Left lung (tissue), 4 donors: ENCODE measurements at regions not wholly inside any gene's neighbourhood (a gene's known extent, or its start where the extent isn't known, plus 50 kb on each side); places are given as distances from the start of the nearest gene placed in this dataset.

ENCODE experiments used
- ATAC-seq: fragments of 200-7000 bp; cut with Tn5 transposase; one replicate; pipeline ENCODE4 v1.9.1; 2020; ENCODE audit warnings: moderate library complexity
- DNase-seq, 4 donors: peaks; one replicate each; pipeline ENCODE4 v3.0.0-alpha.2; 2013 to 2020
- H3K27ac ChIP-seq, 2 donors: fragments of 200-600 bp; sonication (generic) in 1 of 2; one replicate each; pipeline versions ENCODE4 v1.5.0 to v1.8.0; 2020 to 2021
- H3K27me3 ChIP-seq, 2 donors: fragments of 200-600 bp; sonication (generic) in 1 of 2; one replicate each; pipeline versions ENCODE4 v1.5.0 to v1.8.0; 2020 to 2021
- H3K36me3 ChIP-seq, 2 donors: fragments of 200-600 bp; sonication (generic) in 1 of 2; one replicate each; pipeline versions ENCODE4 v1.5.0 to v1.8.0; 2020 to 2021
- H3K4me1 ChIP-seq, 2 donors: fragments of 200-600 bp; one replicate each; pipeline ENCODE4 v1.8.0; 2021
- H3K4me3 ChIP-seq, 2 donors: fragments of 200-600 bp; sonication (generic) in 1 of 2; one replicate each; pipeline versions ENCODE4 v1.5.0 to v1.8.0; 2020 to 2021; ENCODE audit warnings: mild to moderate bottlenecking in 1 of 2
- H3K9me3 ChIP-seq, 2 donors: fragments of 200-600 bp; sonication (generic) in 1 of 2; one replicate each; pipeline versions ENCODE4 v1.5.0 to v1.8.0; 2020 to 2021
- intact Hi-C, 2 donors: fragments of 100-400 bp; cut with DNase I; formaldehyde crosslinking; loops; one replicate each; pipeline versions ENCODE4 v1.11.2 to v1.14.2; 2022
- TF ChIP-seq, protein P1 (sequence below), 2 donors: fragments of 200-600 bp; sonication (generic) in 1 of 2; IDR thresholded peaks; one replicate each; pipeline versions ENCODE4 v1.5.0 to v1.8.0; 2021; ENCODE audit warnings: antibody characterized with exemption in 2 of 2
- donor health status: DM: no; HTN: yes; CAD: no.
- donor health status: DM: no; HTN: no; CAD: no.

DNA sequence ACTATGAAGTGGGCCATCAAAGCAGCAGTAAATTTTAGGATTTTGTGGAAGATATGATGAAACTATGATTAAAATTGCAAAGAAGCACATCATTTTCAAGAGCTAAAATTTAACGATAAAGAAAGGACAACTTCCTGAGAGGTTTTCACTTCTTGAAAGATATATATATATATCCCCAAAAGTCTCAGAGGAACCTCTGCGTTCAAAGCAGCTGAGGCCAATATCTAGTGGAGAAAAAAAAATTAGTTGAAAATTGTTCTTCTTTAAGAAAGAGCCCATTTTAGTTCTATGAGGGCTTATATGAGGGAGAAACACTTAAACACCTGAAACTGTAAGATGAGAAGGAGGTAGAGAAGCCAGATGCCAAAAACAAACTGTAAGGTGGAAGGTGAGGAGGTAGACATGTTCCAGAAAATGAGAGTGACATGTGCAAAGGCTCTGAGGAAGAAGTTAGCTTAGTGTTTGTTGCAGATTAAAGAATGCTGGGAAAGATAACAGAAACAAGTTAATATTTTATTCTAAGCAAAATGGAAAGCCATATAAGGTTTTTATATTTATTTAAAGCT, 72.9 kb upstream of the VRK2 start:
- H3K27me3 ChIP-seq: no peaks in the 10 kb centered on the region
- DNase-seq (no peak), ATAC-seq (no peak)
- TF ChIP-seq, protein P1, sequence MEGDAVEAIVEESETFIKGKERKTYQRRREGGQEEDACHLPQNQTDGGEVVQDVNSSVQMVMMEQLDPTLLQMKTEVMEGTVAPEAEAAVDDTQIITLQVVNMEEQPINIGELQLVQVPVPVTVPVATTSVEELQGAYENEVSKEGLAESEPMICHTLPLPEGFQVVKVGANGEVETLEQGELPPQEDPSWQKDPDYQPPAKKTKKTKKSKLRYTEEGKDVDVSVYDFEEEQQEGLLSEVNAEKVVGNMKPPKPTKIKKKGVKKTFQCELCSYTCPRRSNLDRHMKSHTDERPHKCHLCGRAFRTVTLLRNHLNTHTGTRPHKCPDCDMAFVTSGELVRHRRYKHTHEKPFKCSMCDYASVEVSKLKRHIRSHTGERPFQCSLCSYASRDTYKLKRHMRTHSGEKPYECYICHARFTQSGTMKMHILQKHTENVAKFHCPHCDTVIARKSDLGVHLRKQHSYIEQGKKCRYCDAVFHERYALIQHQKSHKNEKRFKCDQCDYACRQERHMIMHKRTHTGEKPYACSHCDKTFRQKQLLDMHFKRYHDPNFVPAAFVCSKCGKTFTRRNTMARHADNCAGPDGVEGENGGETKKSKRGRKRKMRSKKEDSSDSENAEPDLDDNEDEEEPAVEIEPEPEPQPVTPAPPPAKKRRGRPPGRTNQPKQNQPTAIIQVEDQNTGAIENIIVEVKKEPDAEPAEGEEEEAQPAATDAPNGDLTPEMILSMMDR (IDR thresholded peaks at IDR 0.05): no peak
- intact Hi-C loops: no loop called here
- no peaks in the 10 kb centered on the region for H3K36me3 ChIP-seq
- no peak overlapping the region for H3K4me3 ChIP-seq
- no peaks in the 10 kb centered on the region for H3K4me1 ChIP-seq
- no peak overlapping the region for H3K27ac ChIP-seq
- no peaks in the 10 kb centered on the region for H3K9me3 ChIP-seq

- Histone ChIP-seq H3K4me3 (no peak overlapping the region), H3K36me3 (no peaks in the 10 kb centered on the region), H3K27me3 (no peaks in the 10 kb centered on the region), H3K9me3 (no peaks in the 10 kb centered on the region), H3K4me1 (no peaks in the 10 kb centered on the region), H3K27ac (no peak overlapping the region)
- DNase-seq: no peak
- TF ChIP-seq, protein P1 (IDR thresholded peaks at IDR 0.05): no peak
- intact Hi-C loops: no loop called here
- no peak for ATAC-seq
Observed at GRCh38 chr2:57979158-57979557, 67.4 kb upstream of the VRK2 start.

DNA sequence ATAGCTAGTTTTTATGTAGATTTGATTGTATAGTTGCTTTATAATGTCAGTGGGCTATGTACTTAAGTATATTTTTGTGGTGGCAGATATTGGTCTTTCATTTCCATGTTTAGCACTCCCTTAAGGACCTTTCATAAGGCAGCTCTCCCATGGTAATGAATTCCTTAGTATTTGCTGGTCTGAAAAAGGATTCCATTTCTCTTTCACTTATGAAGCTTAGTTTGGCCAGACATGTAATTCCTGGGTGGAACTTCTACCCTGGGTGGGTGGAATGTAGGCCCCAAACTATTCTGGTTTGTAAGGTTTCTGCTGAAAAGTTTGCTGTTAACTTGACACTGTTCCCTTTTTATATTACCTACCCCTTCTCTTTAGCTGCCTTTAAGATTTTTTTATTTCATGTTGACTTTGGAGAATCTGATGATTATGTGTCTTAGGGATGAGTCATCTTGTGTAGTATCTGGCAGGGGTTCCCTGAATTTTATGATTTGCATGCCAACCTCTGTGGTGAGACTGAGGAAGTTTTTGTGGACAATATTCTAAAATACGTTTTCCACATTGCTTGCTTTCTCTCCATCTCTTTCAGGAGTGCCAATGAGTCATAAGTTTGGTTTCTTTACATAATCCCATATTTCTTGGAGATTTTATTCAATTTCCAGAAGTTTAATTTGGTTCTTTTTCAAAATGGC, 65.4 kb upstream of the VRK2 start:
- intact Hi-C loops: no loop called here
- ATAC-seq (no peak), DNase-seq (no peak)
- Histone ChIP-seq H3K9me3 (no peaks in the 10 kb centered on the region), H3K4me1 (no peaks in the 10 kb centered on the region), H3K27me3 (no peaks in the 10 kb centered on the region), H3K36me3 (no peaks in the 10 kb centered on the region), H3K27ac (no peak overlapping the region), H3K4me3 (no peak overlapping the region)
- TF ChIP-seq, protein P1 (IDR thresholded peaks at IDR 0.05): no peak

DNA sequence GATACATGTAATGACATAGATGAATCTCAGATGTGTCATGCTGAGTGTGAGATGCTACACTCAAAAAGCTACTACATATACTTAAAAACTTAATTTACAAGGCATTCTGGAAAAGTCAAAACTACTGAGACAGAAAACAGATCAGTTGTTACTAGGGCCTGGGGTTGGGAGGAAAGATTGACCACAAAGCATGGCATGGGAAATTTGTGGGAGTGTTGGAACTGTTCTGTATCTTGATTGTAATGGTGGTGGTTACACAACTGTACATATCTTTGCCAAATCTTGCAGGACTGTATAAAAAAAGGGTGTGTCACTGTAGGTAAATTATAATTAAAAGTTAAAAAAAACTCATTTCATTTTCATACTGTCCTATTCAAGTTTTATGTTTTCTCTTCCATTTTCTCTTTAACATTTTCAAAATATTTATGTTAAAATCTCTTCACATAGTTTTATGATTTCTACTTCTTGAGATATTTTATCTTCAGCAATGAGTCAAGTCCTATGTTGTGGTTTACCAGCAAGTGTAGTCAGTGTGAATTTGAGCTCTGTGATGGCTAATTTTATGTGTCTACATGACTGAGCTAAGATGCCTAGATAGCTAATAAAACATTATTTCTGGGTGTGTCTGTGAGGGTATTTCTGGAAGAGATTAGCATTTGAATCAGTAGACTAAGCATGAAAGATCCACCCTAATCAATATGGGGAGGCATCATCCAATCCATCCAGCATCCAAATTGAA, 58.6 kb upstream of the VRK2 start:
- Histone ChIP-seq H3K4me3 (no peak overlapping the region), H3K36me3 (no peaks in the 10 kb centered on the region), H3K27ac (no peak overlapping the region), H3K27me3 (no peaks in the 10 kb centered on the region), H3K4me1 (no peaks in the 10 kb centered on the region), H3K9me3 (no peaks in the 10 kb centered on the region)
- ATAC-seq: no peak
- no peak for DNase-seq
- TF ChIP-seq, protein P1 (IDR thresholded peaks at IDR 0.05): no peak
- intact Hi-C loops: no loop called here

- Histone ChIP-seq H3K36me3 (no peaks in the 10 kb centered on the region), H3K4me1 (no peaks in the 10 kb centered on the region), H3K4me3 (no peak overlapping the region), H3K27me3 (no peaks in the 10 kb centered on the region), H3K27ac (no peak overlapping the region), H3K9me3 (no peaks in the 10 kb centered on the region)
- TF ChIP-seq, protein P1 (IDR thresholded peaks at IDR 0.05): no peak
- ATAC-seq (no peak), DNase-seq (no peak)
- intact Hi-C loops: no loop called here
Observed at GRCh38 chr2:57990118-57990725, 56.4 kb upstream of the VRK2 start.
